GM18951 (cell line): ENCODE measurements at regions not wholly inside any gene's neighbourhood (a gene's known extent, or its start where the extent isn't known, plus 50 kb on each side); places are given as distances from the start of the nearest gene placed in this dataset.

Experiments used
- POLR2A ChIP-seq: IDR thresholded peaks from 4 replicates; pipeline ENCODE4 v1.6.1; 2011; ENCODE audit warnings: mild to moderate bottlenecking; ENCODE audit not compliant: insufficient read length, insufficient read depth; ENCODE audit errors: extremely low read depth
- in situ Hi-C: fragments of 300-500 bp; cut with MboI; formaldehyde crosslinking; loops from one replicate; pipeline ENCODE4 v1.12.0; 2022; ENCODE audit warnings: low sequenced_read_pairs, mixed read lengths, inconsistent platforms; ENCODE audit not compliant: unreplicated experiment

GRCh38 chr15:37298271-37298670 lies 197.9 kb upstream of the MEIS2 start:
- in situ Hi-C loops, result no loop called here
- no peak for TF ChIP-seq POLR2A

GRCh38 chr15:37339437-37339836 lies 239.1 kb upstream of the MEIS2 start:
- TF ChIP-seq POLR2A, result no peak
- in situ Hi-C loops, result no loop called here

- no peak for TF ChIP-seq POLR2A
- in situ Hi-C loops, result no loop called here
Measured at GRCh38 chr15:37339856-37340255, 239.5 kb upstream of the MEIS2 start.

- in situ Hi-C loops, result no loop called here
- TF ChIP-seq POLR2A, result no peak
Measured at GRCh38 chr15:37340438-37340837, 240.1 kb upstream of the MEIS2 start.

- in situ Hi-C loops, result no loop called here
- TF ChIP-seq POLR2A, result no peak
Measured at GRCh38 chr15:37359101-37359892, 258.9 kb upstream of the MEIS2 start.

- in situ Hi-C loops, result no loop called here
- no peak for TF ChIP-seq POLR2A
Measured at GRCh38 chr15:37359893-37360290, 259.5 kb upstream of the MEIS2 start.

GRCh38 chr15:37360724-37361123 lies 260.4 kb upstream of the MEIS2 start:
- in situ Hi-C loops, result no loop called here
- no peak for TF ChIP-seq POLR2A

- in situ Hi-C loops, result no loop called here
- no peak for TF ChIP-seq POLR2A
Measured at GRCh38 chr15:37361621-37362020, 261.3 kb upstream of the MEIS2 start.

GRCh38 chr15:37362414-37362813 lies 262.1 kb upstream of the MEIS2 start:
- TF ChIP-seq POLR2A, result no peak
- in situ Hi-C loops, result no loop called here

GRCh38 chr15:37368961-37369360 lies 268.6 kb upstream of the MEIS2 start:
- no peak for TF ChIP-seq POLR2A
- in situ Hi-C loops, result no loop called here

- no peak for TF ChIP-seq POLR2A
- in situ Hi-C loops, result no loop called here
Measured at GRCh38 chr15:37370941-37371340, 270.6 kb upstream of the MEIS2 start.

- TF ChIP-seq POLR2A, result no peak
- in situ Hi-C loops, result no loop called here
Measured at GRCh38 chr15:37372064-37372463, 271.7 kb upstream of the MEIS2 start.

GRCh38 chr15:37375519-37375918 lies 275.2 kb upstream of the MEIS2 start:
- in situ Hi-C loops, result no loop called here
- TF ChIP-seq POLR2A, result no peak

- TF ChIP-seq POLR2A, result no peak
- in situ Hi-C loops, result no loop called here
Measured at GRCh38 chr15:37377428-37377827, 277.1 kb upstream of the MEIS2 start.

- TF ChIP-seq POLR2A, result no peak
Measured at GRCh38 chr15:37394402-37395099, 294.2 kb upstream of the MEIS2 start.

GRCh38 chr15:37395100-37395468 lies 294.7 kb upstream of the MEIS2 start:
- in situ Hi-C loops, result no loop called here
- TF ChIP-seq POLR2A, result no peak

More at GRCh38 chr15:37394402-37395099, 294.2 kb upstream of the MEIS2 start:
- in situ Hi-C loops, result no loop called here
